Psoas muscle (tissue), 7 donors: ENCODE measurements at regions not wholly inside any gene's neighbourhood (a gene's known extent, or its start where the extent isn't known, plus 50 kb on each side); places are given as distances from the start of the nearest gene placed in this dataset.

Experiments used
- ATAC-seq, 4 donors: fragments of 200-7000 bp; cut with Tn5 transposase; one replicate each; pipeline ENCODE4 v1.9.1; 2020; ENCODE audit warnings: moderate library complexity in 3 of 4, mild to moderate bottlenecking in 2 of 4
- DNase-seq, 2 donors: peaks; one replicate each; pipeline ENCODE4 v3.0.0-alpha.2; 2020
- H3K27ac ChIP-seq: fragments of 200-600 bp; one replicate; pipeline ENCODE4 v1.8.0; 2022
- H3K27me3 ChIP-seq, 3 donors: fragments of 200-600 bp in 1 of 3; one replicate each; pipeline versions ENCODE4 v1.6.1 to v1.8.0; 2013 to 2022; ENCODE audit warnings: low read length in 2 of 3, mild to moderate bottlenecking in 2 of 3, moderate library complexity in 1 of 3; ENCODE audit not compliant: insufficient read depth in 3 of 3
- H3K36me3 ChIP-seq, 2 donors: fragments of 200-600 bp in 1 of 2; one replicate each; pipeline versions ENCODE4 v1.6.1 to v1.8.0; 2013 to 2022; ENCODE audit warnings: low read depth in 1 of 2, mild to moderate bottlenecking in 1 of 2, moderate library complexity in 1 of 2; ENCODE audit not compliant: insufficient read depth in 1 of 2
- H3K4me1 ChIP-seq: fragments of 200-600 bp; one replicate; pipeline ENCODE4 v1.8.0; 2022
- H3K4me3 ChIP-seq: fragments of 200-600 bp; one replicate; pipeline ENCODE4 v1.8.0; 2022; ENCODE audit warnings: mild to moderate bottlenecking
- H3K9me3 ChIP-seq: fragments of 200-600 bp; one replicate; pipeline ENCODE4 v1.8.0; 2022
- WGBS, 3 donors: extraction: QIAGEN DNeasy Blood & Tissue Kit; methylation state at CpG; one replicate each; pipeline versions ENCODE4 v1.1.6 to v1.1.7; 2013; 5-methylcytosine and 5-hydroxymethylcytosine counted together
- intact Hi-C, 2 donors: fragments of 100-400 bp; cut with DNase I; formaldehyde crosslinking; loops; one replicate each; pipeline versions ENCODE4 v1.11.0 to v1.14.2; 2022
- TF ChIP-seq, protein P1 (sequence below): fragments of 200-600 bp; IDR thresholded peaks from one replicate; pipeline ENCODE4 v1.8.0; 2022; ENCODE audit warnings: antibody characterized with exemption
- donor health status: healthy with polysubstance abuse.
- donor health status: DM: no; HTN: no; CAD: no; lungs with moderate emphysema.
- donor health status: Bipolar disorder and iron deficiency.
- donor health status: healthy.
- donor health status: DM: yes; HTN: yes; CAD: no.
- donor health status: DM: no; HTN: no; CAD: no.
- donor health status: DM: yes; HTN: yes; CAD: no.

DNA sequence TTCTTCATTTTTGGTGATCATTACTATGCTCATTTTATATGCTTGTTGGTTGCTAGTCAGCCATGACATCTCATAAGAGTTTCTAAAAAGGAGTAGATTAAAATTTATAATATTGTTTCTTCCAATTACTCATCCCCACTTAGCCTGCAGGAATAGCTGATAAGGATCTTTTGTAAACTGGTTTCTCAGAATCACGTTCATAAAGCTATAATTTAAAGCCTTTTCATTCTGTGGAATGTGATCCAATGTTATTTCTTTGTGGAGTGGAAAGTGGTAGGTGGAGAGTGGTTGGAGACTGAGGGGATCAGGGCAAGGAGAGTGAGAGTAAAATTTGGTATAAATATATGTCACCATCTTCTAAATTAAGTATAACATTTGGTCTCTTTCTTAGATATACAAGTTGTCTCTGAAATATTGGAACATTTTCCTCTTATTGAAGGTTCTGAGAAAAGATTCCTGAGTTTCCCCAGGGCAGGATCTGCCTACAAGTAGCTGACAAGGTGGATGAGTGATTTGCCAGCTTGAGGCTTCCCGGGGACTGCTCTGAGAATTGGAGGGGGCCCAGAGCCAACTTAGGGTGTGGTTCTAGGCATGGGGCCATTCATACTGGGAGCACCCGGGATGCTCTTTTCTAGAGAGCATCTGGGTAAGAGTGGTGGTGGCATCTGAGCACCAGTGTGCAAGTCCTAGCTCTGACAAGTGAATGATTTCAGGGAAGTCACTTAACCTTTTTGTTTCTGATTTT, 116.4 kb downstream of the TBX19 start:
- H3K27ac ChIP-seq = no peak overlapping the region
- H3K27me3 ChIP-seq = peaks cover 0 to 2% (median 0%) of the 10 kb centered on the region in 3 donors
- no peaks in the 10 kb centered on the region for H3K9me3 ChIP-seq
- TF ChIP-seq, protein P1, sequence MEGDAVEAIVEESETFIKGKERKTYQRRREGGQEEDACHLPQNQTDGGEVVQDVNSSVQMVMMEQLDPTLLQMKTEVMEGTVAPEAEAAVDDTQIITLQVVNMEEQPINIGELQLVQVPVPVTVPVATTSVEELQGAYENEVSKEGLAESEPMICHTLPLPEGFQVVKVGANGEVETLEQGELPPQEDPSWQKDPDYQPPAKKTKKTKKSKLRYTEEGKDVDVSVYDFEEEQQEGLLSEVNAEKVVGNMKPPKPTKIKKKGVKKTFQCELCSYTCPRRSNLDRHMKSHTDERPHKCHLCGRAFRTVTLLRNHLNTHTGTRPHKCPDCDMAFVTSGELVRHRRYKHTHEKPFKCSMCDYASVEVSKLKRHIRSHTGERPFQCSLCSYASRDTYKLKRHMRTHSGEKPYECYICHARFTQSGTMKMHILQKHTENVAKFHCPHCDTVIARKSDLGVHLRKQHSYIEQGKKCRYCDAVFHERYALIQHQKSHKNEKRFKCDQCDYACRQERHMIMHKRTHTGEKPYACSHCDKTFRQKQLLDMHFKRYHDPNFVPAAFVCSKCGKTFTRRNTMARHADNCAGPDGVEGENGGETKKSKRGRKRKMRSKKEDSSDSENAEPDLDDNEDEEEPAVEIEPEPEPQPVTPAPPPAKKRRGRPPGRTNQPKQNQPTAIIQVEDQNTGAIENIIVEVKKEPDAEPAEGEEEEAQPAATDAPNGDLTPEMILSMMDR = no peak
- DNase-seq = no peak
- no peak for ATAC-seq
- no peak overlapping the region for H3K4me3 ChIP-seq
- H3K4me1 ChIP-seq = no peaks in the 10 kb centered on the region
- intact Hi-C loops = no loop called here
- 23 to 27% (median 24%) methylated on average over 3 of the region's 3 CpGs for WGBS, 3 donors
- H3K36me3 ChIP-seq = no peaks in the 10 kb centered on the region

GRCh38 chr1:168396508-168396907, 115.8 kb downstream of the TBX19 start:
- Histone ChIP-seq H3K36me3 (no peaks in the 10 kb centered on the region), H3K9me3 (no peaks in the 10 kb centered on the region), H3K4me1 (no peaks in the 10 kb centered on the region), H3K27me3 (peaks cover 0 to 2% (median 0%) of the 10 kb centered on the region in 3 donors), H3K27ac (no peak overlapping the region), H3K4me3 (no peak overlapping the region)
- ATAC-seq = no peak
- TF ChIP-seq, protein P1 = no peak
- intact Hi-C loops = no loop called here
- no peak for DNase-seq
- 89 to 93% (median 91%) methylated on average over 2 of the region's 2 CpGs for WGBS, 3 donors

DNA sequence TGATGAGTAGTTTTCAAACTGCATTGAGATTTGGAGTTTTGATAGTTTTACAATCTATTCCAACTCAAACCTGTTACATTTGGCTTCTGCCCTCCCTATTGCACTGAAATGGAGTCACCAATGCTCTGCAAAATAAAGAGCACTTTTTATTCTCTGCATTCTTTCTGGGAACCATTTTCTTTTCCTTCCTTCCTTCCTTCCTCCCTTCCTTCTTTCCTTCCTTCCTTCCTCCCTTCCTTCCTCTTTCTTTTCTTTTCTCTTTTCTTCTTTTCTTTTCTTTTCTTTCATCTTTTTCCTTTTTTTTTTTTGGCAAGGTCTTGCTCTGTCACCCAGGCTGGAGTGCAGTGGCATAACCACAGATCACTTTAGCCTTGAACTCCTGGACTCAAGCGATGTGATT, 114.2 kb downstream of the TBX19 start:
- Histone ChIP-seq H3K4me1 (no peaks in the 10 kb centered on the region), H3K36me3 (no peaks in the 10 kb centered on the region), H3K27me3 (peaks cover 0 to 2% (median 0%) of the 10 kb centered on the region in 3 donors), H3K9me3 (no peaks in the 10 kb centered on the region), H3K27ac (no peak overlapping the region), H3K4me3 (no peak overlapping the region)
- WGBS, 3 donors = 87 to 97% (median 89%) methylated on average over 1 of the region's 1 CpG
- TF ChIP-seq, protein P1 = no peak
- no peak for ATAC-seq
- intact Hi-C loops = no loop called here
- no peak for DNase-seq

GRCh38 chr1:168392958-168393549, 112.4 kb downstream of the TBX19 start:
- Histone ChIP-seq H3K4me3 (no peak overlapping the region), H3K36me3 (no peaks in the 10 kb centered on the region), H3K27me3 (peaks cover 0 to 4% (median 0%) of the 10 kb centered on the region in 3 donors), H3K27ac (no peak overlapping the region), H3K4me1 (no peaks in the 10 kb centered on the region), H3K9me3 (no peaks in the 10 kb centered on the region)
- ATAC-seq (no peak), DNase-seq (no peak)
- TF ChIP-seq, protein P1 = no peak
- intact Hi-C loops = no loop called here
- 53 to 68% (median 68%) methylated on average over 5 of the region's 5 CpGs for WGBS, 3 donors
